ENCODE measurements at regions not wholly inside any gene's neighbourhood (a gene's known extent, or its start where the extent isn't known, plus 50 kb on each side); places are given as distances from the start of the nearest gene placed in this dataset.
A peak's percentile ranks its signal among the peaks of the same experiment; 100 is the strongest.
"Not testable (repeated sequence)": the region's sequence is repeated elsewhere in the genome, so short reads cannot be mapped to it uniquely, and the experiment has no call there.

- no peak for DNase-seq (ENCODE audit: low read depth, low spot score)
Observed at GRCh38 chr1:214859647-214860046, 222.9 kb upstream of the KCNK2 start.

GRCh38 chr1:214861615-214862014 is 220.9 kb upstream of the KCNK2 start:
- no peak for DNase-seq (ENCODE audit: low read depth, low spot score)

DNA sequence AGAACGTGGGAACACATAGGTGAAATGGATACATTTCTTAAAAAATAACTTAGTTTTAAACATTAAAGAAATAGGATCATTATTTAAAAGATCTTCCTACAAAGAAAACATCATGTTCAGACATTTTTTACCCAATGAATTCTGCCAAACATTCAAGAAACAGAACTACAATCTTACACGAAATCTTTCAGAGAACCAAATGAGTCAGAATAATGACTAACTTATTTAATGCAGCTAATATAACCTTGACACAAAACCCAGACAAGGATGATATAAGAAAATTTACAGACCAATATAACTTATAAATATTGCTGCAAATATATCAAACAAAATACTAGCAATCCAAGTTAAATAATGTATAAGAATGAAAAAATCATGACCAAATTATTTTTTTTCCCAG is 220.1 kb upstream of the KCNK2 start:
- no peak for DNase-seq (ENCODE audit: low read depth, low spot score)

- DNase-seq (ENCODE audit: low read depth, low spot score): no peak
Observed at GRCh38 chr1:214864896-214865688, 217.4 kb upstream of the KCNK2 start.

GRCh38 chr1:214870426-214870825 is 212.1 kb upstream of the KCNK2 start:
- not testable (repeated sequence) for DNase-seq (ENCODE audit: low read depth, low spot score)

GRCh38 chr1:214880956-214881355 is 201.6 kb upstream of the KCNK2 start:
- DNase-seq (ENCODE audit: low read depth, low spot score): no peak

DNA sequence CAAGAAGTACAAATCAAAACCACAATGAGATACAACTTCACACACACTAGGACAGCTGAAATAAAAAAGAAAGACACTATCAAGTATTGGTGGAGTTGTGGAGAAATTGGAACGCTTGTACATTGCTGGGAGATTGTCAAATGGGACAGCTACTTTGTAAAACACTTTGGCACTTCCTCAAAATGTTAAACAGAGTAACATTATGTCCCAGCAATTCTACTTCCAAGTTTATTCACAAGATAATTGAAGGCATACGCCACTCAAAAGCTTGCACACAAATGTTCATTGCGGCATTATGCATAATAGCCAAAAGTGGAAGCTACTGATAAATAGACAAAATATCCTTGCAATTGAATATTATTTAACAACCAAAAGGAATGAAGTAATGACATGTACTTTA is 199.9 kb upstream of the KCNK2 start:
- no peak for DNase-seq (ENCODE audit: low read depth, low spot score)

GRCh38 chr1:214895011-214895600 is 187.4 kb upstream of the KCNK2 start:
- no peak for DNase-seq (ENCODE audit: low read depth, low spot score)

GRCh38 chr1:214896921-214897320 is 185.6 kb upstream of the KCNK2 start:
- no peak for DNase-seq (ENCODE audit: low read depth, low spot score)

DNA sequence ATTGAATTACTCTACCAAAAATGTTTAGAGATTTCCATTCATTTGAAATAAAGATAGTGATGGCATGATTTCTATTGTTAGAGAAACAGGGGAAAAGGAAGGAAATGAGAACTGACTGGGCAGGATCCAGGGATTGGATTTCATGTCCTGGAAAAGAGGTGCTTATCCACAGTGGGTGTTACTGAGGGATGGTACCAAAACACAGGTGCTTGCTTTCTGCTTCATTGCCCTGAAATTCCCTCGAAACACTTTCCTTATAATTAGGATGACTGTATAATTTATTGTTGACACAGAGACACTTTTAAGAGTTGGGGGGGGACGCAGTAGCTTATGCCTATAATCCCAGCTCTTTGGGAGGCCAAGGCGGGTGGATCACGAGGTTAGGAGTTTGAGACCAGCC is 185.0 kb upstream of the KCNK2 start:
- DNase-seq (ENCODE audit: low read depth, low spot score): no peak

DNA sequence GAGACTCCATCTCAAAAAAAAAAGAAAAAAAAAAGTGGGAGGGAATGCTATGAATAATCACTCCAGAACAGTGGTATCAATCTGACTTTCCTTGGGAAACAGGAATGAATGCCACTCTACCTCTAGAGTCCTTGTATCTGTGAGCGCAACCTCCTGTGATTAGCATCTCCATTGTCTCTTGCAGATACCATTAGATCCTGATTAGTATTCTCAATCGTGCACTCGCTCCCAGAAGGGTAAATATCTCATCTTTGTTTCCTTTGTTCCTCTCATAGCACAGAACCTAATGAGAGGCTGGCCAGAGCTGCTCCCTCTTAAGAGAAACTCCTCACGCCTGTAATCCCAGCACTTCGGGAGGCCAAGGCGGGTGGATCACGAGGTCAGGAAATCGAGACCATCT is 184.4 kb upstream of the KCNK2 start:
- DNase-seq (ENCODE audit: low read depth, low spot score): no peak

DNA sequence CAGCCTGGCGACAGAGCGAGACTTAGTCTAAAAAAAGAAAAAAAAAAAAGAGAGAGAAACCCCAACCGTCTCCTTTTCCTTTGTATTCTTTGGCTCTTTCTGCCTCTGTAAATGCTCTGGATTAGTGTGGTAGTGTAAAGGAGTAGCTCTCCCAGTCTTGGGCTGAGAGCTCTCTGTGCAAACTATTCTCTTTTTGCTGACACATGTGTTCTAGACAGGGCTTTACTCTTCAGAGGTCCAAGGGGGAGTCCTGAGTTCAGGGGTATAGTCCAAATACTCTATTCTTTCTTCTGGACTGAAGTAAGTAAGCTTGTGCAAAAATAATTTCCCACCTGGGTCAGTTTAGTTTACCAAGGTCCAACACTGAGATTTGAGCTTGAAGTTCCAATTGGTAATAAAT is 183.8 kb upstream of the KCNK2 start:
- DNase-seq (ENCODE audit: low read depth, low spot score): no peak

- peak; percentile 3 for DNase-seq (ENCODE audit: low read depth, low spot score)
Observed at GRCh38 chr1:214899908-214900460, 182.6 kb upstream of the KCNK2 start.

- no peak for DNase-seq (ENCODE audit: low read depth, low spot score)
Observed at GRCh38 chr1:214900590-214900989, 181.9 kb upstream of the KCNK2 start.

DNA sequence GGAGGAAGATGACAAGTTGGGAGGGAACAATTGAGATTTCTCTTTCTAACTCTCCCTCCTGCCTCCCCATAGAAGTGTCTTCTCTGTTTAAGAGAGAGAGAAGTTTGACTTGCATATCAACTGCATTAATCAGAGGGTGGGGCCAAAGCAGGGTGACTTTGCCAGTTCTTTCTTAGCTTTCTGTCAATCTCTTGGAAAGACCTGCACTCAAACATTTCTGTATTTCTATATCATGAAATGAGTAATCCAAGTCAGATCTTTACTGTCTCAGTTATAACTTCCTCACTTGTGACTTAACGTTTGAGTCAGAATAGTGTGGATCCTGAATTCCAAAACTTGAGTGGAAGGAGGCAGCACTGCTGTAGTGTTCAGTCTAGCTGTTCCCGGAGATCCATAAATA is 180.8 kb upstream of the KCNK2 start:
- DNase-seq (ENCODE audit: low read depth, low spot score): no peak

DNA sequence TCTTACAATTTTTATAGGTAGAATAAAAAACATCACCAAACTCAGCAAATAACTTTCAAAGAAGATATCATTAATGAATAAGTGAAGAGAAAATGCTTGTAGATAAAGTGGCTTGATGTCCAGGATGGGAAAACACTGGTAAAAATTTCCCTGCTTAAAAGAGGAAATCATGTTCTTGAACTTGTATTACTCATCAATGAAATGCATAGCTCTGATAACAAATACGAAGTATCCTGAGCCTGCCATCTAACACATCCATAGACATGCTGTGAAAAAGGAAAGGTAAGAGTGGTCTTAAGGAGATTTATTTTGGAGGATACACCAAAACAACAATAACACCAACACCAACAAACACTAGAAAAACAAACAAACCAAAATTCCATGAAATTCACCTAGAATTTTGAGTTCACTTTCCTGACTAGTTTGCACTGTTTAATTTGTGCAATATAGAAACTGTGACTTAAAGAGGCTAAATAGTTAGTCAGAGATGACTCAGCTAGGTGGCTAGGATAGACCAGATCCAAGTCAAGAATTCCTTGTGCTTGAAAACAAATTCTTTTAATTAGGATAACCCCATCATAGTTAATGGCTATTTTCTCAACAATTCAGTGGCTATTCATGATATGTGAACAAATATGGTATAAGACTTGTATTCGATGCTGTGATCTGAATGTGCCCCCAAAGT is 179.8 kb upstream of the KCNK2 start:
- DNase-seq (ENCODE audit: low read depth, low spot score): no peak

GRCh38 chr1:214912127-214912526 is 170.4 kb upstream of the KCNK2 start:
- DNase-seq (ENCODE audit: low read depth, low spot score): no peak

- no peak for DNase-seq (ENCODE audit: low read depth, low spot score)
Observed at GRCh38 chr1:214913966-214914365, 168.6 kb upstream of the KCNK2 start.

DNA sequence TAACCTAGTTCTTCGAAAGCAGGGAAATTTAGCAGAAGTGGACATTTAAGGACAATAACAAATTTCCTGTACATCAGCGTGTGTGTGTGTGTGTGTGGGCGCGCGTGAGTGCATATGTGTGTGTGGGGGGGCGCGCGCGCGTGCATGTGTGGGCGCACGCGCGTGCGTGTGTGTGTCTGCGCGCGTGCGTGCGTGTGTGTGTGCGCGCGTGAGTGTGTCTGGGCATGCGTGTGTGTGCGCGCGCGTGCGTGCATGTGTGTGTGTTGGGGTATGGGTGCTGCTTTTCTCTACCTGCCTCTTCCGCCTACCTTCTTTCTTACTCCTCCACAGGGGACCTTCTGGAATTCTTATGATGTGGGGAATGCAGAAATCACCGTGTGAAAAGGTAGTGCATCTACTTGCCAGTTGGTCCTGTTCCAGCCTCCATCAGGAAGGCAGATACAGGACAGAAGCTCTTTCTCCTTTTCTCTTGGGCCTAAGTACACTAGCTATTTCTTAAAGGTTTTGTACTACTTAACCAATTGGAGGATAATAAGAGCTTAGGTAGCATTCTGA is 165.4 kb upstream of the KCNK2 start:
- no peak for DNase-seq (ENCODE audit: low read depth, low spot score)

DNA sequence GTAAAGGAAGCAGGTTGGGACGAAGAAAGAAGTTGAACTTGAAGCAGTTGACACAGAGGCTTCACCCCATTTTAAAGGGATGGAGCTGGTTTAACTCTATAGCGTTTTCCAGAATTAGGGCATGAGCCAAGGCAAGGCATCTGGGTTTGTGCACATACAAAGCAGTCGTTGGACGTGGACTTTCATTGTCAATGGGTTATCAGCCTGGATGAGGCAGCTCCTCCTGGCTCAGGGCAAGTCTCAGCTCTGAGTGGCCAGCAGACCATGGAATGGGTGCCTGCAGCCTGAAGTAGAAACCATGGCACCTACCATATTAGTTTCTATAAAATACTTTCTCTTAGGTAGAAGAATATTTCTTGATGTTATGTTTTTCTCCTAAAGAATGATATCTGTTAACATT is 163.8 kb upstream of the KCNK2 start:
- DNase-seq (ENCODE audit: low read depth, low spot score): no peak

GRCh38 chr1:214920337-214920736 is 162.2 kb upstream of the KCNK2 start:
- no peak for DNase-seq (ENCODE audit: low read depth, low spot score)

- no peak for DNase-seq (ENCODE audit: low read depth, low spot score)
Observed at GRCh38 chr1:214923278-214923915, 159.1 kb upstream of the KCNK2 start.

Data from smooth muscle cell of the brain vasculature (primary cell).